Ishikawa (cell line): ENCODE measurements at regions not wholly inside any gene's neighbourhood (a gene's known extent, or its start where the extent isn't known, plus 50 kb on each side); places are given as distances from the start of the nearest gene placed in this dataset.

Experiments used
- CEBPB ChIP-seq: IDR thresholded peaks from 2 replicates; pipeline ENCODE4 v1.6.1; 2012
- CREB1 ChIP-seq: IDR thresholded peaks from 2 replicates; pipeline ENCODE4 v1.6.1; 2012; ENCODE audit warnings: low read depth
- EGR1 ChIP-seq: IDR thresholded peaks from 2 replicates; pipeline ENCODE4 v1.6.1; 2012
- EP300 ChIP-seq: IDR thresholded peaks from 2 replicates; pipeline ENCODE4 v1.6.1; 2012; ENCODE audit warnings: borderline replicate concordance
- FOXM1 ChIP-seq: IDR thresholded peaks from 2 replicates; pipeline ENCODE4 v1.6.1; 2012; ENCODE audit warnings: low read depth, borderline replicate concordance
- MAX ChIP-seq: IDR thresholded peaks from 2 replicates; pipeline ENCODE4 v1.6.1; 2012
- NFIC ChIP-seq: IDR thresholded peaks from 2 replicates; pipeline ENCODE4 v1.6.1; 2012
- RAD21 ChIP-seq: IDR thresholded peaks from 2 replicates; pipeline ENCODE4 v1.6.1; 2012; ENCODE audit warnings: low read depth
- REST ChIP-seq: IDR thresholded peaks from 2 replicates; pipeline ENCODE4 v1.6.1; 2012; ENCODE audit warnings: low read depth, mild to moderate bottlenecking
- TAF1 ChIP-seq: IDR thresholded peaks from 2 replicates; pipeline ENCODE4 v1.6.1; 2012; ENCODE audit warnings: low read depth, mild to moderate bottlenecking
- TCF12 ChIP-seq: IDR thresholded peaks from 2 replicates; pipeline ENCODE4 v1.6.1; 2012; ENCODE audit warnings: low read depth
- USF1 ChIP-seq: IDR thresholded peaks from 2 replicates; pipeline ENCODE4 v1.6.1; 2012
- YY1 ChIP-seq: IDR thresholded peaks from 2 replicates; pipeline ENCODE4 v1.6.1; 2012; ENCODE audit warnings: low read depth

- TF ChIP-seq TAF1 (no peak), USF1 (no peak), EP300 (no peak), RAD21 (no peak), REST (no peak), MAX (no peak), CEBPB (no peak), FOXM1 (no peak), NFIC (no peak), EGR1 (no peak), YY1 (no peak), TCF12 (no peak), CREB1 (no peak)
Observed at GRCh38 chr3:176439729-176440128, 757.6 kb downstream of the TBL1XR1 start.
